ENCODE measurements at regions not wholly inside any gene's neighbourhood (a gene's known extent, or its start where the extent isn't known, plus 50 kb on each side); places are given as distances from the start of the nearest gene placed in this dataset.
"Not testable (repeated sequence)": the region's sequence is repeated elsewhere in the genome, so short reads cannot be mapped to it uniquely, and the experiment has no call there.

DNA sequence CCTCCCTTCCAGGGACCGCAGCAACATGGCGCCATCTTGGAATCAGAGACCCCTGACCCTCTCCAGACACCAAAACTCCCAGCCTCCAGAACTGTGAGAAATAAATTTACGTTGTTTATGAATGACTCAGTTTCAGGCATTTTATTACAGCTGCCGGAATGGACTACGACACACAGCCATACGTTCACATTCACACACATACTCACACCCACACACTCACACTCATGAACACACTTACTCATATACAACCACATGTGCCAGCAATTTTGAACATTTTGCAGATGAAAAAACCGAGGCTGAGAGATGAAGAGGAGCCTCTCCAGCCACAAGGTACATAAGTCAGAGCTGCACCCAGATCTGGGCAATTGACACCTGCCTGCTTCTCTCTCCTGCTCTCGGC, 151.0 kb upstream of the RAB4A start:
- DNase-seq, result no peak

DNA sequence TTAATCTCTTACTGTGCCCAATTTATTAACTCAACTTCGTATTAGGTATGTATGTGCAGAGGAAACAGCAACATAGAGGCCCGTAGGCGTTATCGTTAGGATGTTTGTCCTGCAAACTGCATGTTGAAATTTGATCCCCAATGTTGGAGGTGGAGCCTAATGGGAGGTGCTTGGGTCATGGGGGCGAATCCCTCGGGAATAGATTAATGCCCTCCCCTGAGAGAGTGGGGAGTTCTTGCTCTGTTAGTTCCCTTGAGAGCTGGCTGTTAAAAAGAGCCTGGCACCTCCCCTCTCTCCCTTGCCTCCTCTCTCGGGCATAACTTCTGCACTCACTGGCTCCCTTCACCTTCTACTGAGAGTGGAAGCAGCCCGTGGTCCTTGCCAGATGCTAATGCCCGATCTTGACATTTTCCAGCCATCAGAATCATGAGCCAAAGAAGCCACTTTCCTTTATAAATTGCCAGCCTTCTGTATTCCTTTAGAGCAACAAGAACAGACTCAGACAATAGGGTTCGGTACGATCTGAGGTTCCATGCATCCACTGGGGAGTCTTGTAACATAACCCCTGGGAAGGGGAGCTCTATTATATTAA, 149.0 kb upstream of the RAB4A start:
- peak; percentile 58 for DNase-seq

DNA sequence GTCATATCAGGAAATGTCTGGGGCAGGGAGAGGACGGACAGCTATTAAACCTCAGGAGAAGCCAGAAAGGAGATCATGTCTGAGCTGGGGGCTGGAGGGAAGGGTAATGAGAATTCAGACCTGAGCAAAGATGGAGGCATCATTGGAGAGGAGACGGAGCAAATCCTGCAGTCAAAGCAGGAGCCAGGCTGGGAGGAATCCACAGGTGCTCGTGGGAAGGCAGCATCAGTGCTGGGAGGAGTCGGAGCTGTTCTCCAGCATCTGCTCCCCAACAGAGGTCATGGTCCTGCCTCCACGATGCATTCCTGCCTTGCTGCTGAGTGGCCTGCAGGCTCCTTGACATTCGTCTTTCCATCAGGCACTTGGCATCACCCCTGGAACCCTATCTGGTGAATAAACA, 148.3 kb upstream of the RAB4A start:
- DNase-seq, result no peak

DNA sequence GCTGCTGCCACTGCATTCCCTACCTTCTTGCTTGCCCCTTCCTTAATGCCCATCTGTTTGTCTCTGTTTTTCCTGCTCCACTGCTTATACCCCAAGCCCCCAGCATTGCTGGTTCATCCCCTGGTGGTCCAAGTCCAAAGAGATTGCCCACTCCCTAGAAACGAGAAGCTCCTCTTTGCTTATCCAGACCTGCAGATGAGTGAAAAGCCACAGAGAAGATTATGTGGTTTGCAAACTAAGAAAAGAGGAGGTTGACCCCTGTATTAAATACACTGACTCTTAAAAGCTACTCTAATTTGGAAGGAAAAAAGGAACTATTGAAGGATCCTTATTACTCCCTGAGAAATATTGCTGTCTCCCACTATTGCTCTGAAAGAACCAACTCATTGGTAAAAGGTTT, 146.8 kb upstream of the RAB4A start:
- DNase-seq, result no peak

DNA sequence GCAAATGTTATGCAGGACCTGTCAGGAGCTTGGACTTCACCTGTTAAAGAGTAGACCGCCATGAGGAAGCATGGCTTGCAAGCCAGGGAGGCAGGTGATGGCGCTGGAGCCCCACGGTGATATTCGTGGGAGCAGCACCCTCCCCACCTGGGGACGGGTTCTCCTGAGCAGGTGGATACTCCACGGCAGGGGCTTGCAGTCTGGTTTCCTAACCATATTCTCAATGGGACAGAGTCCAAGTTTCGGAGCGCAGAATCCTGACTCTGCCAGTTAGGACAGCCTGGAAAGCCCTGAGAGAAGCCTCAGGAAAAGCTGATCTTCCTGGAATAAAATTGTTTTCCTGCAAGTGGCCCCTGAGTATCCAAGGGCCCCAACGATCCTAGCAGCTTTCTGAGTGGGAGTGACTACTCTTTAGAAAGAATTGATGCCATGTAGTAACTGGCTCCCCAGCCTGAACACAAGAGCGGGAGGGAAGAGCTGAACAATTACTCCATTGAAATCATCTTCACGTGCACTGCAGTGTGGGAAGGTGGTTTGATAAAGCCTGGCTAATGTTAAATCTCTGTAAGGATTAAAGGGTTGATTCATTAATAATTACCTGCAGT, 146.3 kb upstream of the RAB4A start:
- no peak for DNase-seq

DNA sequence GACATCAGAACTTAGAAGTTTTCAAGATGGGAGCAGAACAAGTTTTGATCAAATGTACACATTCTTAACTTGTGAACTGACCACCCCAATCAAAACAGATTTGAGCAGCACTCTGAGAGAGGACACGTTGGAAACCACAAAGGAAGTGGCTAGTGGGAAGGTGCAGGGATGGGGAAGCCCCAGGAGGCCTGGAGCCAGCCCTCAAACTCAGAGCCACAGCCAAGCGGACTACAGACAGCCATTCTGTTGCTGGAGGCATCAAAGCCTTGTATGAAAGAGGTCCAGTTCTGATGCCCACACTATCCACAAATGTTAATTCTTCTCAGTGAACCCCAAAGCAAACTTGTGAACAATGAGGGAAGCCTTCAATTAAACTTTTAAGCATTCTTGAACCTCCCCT, 143.6 kb upstream of the RAB4A start:
- DNase-seq, result no peak

DNA sequence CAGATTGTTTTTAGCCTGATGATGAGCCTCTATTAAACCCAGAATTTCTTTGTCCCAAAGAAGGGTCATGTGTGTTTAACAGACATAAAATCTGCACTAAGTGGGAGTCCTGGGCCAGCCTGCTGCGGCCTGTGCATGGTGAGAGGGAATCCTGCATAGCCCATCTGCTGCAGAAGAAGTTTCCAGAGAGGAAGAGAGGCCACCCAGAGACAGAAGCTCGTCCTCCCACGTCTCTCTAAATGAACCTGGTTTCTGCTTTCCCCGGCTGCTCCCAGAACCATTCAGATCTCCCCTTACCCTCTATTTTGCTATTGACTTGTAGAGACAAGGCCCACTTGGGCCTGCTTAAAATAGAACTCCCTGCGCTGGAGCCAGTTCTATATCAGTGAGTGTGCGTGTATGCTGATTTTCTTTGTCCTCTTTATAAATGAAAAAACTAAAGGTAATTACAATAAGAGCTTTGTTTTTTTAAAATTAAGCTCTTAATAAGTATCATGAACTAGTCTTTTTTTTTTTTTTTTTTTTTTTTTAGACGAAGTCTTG, 142.8 kb upstream of the RAB4A start:
- DNase-seq, result no peak

DNA sequence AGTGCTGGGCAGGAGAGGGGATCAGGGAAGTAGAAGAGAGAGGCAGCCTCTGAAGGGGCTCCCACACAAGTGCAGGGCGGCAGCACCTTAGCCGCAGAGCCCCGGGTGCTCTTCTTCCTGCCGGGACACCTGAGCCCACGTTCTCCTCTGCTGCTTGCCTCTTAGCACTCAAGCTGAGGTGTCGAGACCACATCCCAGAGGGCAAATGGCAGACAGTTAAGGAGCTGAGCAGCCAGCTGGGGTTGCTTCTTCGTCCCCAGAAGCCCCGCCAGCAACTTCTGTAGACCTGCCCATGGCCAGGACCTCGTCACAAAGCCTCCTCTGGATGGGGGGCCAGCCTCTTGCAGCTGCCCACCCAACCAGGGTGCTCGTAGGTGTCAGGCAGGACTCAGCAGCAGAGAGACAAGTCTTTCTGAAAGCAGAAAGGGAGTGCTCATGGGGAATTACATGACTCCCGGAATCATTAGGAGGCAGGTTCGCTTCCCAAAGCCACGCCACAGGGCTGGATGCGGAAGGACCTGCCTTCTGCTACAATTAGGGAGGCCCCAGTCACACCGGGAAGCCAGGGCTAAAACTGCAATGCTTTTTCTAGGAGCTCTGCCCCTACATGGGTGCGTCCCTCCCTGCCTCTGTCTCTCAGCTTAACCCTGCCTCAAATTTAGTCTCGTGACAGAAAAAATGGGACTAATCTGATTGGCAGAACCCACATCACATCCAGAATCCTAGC, 141.4 kb upstream of the RAB4A start:
- no peak for DNase-seq

DNA sequence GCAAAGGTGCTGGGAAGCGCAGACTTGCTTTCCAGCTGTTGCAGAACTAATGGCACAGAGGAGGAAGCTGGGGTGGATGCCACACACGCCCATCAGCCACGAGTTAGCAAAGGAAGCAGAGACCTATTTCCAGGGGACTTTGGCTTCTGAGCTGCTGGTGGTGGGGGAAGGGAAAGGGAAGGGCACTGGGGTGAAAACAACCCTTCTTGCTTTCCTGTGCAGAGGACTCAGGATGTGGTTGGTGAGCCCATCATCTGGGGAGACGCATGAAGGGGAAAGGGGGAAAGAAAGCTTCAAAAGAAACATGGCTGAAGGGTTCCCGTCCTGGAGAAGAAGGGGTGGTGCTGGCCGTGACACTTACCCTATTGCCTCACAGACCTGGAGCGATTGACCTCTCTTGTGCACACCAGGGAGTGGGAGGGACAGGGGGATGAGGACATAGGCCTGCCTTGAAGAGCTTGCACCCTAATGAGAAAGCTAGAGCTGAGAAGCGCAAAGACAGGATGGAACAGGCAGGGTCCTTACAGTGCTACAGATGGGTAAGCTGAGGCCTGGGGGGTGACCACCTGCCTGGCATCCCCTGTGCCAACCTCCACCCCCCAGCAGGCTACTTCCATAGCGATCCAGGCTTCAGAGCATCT, 140.8 kb upstream of the RAB4A start:
- no peak for DNase-seq

DNA sequence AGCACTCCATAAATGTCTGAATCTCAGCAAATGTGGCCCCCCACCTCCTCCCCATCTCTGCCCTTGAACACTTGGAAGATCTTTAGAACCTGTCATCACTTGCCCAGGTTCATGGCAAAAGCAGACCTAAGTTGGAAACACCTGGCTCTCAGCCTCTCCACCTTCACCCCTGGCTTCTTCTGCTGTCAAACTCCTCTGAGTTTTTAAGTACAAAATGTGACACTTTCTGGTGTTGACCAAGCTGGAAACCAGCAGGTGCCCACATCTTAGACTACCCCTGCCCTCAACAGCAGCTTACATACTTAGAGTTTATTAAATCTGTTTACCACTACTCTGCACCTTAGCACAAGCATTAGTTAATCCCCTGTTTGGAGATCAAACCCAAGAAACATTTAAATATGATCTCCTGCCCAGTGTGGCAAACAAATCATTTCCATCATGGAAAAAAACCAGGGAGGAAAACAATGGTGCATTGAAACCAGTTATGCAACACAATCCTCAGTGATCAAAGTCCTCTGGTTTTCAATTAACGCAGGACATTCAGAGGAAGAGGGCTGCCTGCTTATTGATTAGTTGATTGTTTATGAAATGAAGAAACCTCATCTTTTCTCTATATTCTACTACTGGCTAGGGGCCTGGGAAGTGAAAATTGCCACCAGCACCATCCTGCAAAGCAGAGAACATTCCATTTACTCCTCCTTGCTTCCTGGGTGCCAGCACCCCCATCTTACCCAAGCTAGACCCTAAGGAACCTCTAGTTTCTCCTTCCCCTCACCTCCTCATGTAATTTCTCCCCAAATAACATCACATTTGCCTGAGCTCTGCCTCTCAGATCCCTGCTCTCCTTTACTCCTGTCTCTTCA, 139.4 kb upstream of the RAB4A start:
- DNase-seq, result no peak

DNA sequence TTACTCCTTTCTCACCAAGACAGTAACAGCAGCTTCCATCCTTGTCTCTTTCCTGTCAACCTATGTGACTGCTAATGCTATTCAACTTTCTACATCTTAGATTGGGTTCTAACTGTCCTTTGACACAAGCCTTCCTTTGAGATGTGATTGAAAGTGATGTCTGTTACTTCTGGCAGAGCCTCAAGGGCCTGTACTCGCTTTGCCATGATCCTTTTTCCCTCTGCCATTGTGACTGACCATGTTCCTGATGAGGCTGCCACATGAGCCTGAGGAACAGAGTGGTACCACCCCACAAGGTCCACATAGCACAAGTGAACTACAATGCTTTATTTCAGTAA, 138.8 kb upstream of the RAB4A start:
- no peak for DNase-seq

DNA sequence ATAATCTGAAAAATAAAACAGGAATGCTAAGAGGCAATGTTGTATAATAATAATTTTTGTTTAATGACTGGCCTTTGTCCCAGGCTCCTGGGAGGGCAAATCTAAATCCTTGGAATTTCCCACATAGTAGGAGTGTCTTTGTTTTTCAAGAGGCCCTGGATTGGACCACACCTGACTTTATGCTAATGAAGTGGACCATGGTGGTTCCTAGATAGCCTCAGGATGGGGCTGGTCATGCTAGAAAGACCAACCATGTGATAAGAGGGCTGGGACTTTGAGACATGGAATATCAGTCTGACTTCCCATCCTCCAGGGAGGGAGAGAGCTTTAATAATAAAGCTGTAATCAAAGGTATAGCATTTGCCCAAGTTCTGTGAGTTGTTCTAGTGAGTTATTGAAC, 138.2 kb upstream of the RAB4A start:
- DNase-seq, result no peak

DNA sequence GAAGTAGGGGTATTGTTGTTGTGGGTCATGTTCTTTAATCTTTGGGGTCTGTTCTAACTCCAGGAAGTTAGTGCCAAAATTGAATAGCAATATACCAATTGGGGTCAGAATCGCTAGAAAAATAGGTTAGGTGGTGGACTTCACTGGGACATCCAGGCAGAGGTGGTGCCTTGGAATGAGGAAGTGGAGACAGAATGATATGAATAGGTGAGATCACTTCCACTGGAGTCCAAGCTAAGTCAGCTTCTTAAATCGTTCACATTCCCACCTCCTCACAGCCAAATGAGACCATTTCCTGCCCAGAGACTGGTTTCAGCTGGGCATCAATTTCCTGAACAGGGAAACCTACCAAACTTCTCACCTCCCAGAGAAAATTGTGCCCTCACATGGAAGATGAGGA, 137.8 kb upstream of the RAB4A start:
- no peak for DNase-seq

DNA sequence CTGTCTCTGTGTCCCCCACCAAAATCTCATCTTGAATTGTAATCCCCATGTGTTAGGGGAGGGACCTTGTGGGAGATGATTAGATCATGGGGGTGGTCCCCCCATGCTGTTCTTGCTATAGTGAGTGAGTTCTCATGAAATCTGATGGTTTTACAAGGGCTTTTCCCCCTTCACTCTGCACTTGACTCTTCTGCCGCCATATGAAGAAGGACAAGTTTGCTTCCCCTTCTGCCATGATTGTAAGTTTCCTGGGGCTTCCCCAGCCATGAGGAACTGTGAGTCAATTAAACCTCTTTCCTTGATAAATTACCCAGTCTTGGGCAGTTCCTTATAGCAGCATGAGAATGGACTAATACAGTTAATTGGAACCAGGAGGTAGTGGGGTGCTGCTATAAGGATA, 137.1 kb upstream of the RAB4A start:
- no peak for DNase-seq

DNA sequence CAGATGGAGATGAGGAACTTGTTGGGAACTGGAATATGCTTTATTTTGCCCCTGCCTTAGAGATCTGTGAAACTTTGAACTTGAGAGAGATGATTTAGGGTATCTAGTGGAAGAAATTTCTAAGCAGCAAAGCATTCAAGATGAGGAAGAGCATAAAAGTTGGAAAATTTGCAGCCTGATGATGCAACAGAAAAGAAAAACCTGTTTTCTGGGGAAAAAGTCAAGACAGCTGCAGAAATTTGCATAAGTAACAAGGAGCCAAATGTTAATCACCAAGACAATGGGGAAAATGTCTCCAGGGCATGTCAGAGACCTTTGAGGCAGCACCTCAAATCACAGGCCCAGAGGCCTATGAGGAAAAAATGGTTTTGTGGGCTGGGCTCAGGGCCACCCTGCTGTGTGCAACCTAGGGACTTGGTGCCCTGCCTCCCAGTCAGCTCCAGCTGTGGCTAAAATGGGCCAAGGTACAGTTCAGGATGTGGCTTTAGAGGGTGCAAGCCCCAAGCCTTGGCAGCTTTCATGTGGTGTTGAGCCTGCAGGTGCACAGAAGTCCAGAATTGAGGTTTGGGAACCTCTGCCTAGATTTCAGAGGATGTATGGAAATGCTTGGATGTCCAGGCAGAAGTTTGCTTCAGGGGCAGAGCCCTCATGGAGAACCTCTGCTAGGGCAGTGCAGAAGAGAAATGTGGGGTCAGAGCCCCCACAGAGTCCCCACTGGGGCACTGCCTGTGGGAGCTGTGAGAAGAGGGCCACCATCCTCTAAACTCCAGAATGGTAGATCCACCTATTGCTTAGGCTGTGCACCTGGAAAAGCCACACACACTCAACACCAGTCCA, 136.3 kb upstream of the RAB4A start:
- DNase-seq, result not testable (repeated sequence)

DNA sequence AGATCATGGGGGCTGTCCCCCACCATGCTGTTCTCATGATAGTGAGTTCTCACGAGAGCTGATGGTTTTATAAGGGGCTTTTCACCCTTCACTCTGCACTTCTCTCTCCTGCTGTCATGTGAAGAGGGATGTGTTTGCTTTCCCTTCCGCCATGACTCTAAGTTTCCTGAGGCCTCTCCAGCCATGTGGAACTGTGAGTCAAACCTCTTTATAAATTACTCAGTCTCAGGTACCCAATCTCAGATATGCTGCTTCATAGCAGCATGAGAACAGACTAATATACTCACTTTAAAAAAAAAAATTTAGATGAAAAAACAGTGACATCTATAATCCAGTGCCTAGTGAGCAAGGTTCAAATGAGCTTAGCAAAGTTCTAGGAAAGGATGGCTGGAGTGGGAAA, 135.1 kb upstream of the RAB4A start:
- DNase-seq, result no peak

DNA sequence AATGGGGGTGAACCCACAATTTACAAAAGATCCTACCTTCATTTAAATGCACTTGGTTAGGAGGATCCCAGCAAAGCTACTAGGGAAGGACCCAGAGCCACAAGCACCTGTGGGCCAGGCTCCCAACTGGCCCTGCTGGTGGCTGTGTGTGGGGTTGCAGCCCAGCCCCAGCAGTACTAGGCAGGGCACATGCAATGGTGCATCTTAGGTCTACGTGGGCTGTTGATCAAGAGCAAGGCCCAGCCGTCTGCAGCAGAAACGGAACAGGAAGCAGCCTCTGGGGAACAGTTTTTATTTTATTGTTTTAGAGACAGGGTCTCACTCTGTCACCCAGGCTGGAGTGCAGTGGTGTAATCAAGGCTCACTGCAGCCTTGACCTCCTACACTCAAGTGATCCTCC, 134.1 kb upstream of the RAB4A start:
- DNase-seq, result no peak

DNA sequence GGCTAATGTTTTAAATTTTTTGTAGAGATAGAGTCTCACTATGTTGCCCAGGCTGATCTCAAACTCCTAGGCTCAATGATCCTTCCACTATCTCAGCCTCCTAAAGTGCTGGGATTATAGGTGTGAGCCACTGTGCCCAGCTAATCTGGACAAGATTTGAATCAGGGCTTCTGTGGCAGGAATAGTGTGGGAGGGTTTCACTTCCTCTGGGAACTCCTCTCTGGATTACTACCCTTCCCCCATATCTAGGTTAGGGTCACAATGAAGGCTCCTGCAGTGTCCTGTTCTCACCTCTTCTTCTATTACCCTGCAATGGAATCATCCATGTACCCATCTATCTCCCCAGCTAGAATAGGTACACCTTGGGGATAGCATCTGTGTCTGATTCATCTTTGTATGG, 133.6 kb upstream of the RAB4A start:
- DNase-seq, result no peak

DNA sequence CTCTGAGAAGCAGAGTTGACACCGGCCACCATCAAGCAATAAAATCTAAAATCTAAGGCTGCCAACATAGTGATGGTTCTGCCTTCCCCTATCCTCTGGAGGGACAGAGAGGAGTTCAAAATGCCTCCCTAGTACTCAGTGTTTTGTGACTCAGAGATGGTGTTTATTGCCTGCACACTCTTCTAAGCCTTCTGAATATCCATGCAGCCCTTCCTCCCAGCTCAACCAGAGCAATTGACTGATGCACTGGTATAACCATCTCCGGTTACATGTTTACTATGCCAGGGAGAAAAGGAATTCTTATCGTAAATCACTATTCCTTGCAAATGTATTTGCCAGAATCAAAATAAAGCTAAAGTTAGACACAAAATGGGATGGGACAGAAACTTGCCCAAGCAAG, 132.9 kb upstream of the RAB4A start:
- no peak for DNase-seq

DNA sequence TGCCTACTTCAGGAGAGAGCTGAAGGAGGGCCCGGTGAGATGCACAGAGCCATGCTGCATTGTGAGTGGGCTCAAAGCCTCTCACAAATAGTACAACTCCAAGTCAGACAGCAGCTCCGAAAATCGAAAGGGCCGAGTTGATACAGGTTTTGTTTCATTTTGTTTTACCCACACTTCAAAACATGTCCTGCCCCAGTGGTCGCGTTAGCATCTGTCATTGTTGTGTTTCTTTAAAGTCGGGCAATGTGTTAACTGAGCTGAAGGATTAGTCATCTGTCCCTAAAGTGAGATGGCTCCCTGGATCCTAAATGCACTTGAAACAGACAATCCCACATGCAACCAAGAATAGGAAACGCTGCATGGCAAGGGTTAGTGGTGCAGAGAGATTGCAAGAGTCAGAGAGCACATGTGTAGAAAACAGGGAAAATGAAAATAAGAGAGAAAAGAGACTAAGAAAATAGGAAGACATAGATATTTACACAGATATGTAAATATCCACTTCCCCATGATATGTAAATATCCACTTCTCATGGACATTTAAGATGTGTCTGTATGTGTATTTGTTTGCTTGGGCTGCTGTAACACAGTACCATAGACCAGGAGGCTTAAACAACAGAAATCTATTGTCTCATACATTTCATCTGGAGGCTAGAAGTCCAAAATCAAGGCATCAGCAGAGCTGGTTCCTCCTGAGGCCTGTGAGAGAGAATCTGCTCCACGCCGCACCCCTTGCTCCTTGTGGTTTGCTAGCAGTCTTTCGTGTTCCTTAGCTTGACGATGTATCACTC, 131.4 kb upstream of the RAB4A start:
- DNase-seq, result peak; percentile 70

DNA sequence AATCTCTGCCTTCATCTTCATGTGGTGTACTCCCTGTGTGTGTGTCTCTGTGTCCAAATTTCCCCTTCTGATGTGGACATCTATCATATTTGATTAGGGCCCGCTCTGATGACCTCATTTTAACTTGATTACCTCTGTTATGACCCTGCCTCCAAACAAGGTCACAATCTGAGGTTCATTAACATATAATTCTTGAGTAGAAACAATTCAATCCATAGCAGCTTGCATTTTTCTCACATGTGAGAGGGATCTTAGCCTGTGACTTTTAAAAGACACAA, 130.9 kb upstream of the RAB4A start:
- DNase-seq, result no peak

DNA sequence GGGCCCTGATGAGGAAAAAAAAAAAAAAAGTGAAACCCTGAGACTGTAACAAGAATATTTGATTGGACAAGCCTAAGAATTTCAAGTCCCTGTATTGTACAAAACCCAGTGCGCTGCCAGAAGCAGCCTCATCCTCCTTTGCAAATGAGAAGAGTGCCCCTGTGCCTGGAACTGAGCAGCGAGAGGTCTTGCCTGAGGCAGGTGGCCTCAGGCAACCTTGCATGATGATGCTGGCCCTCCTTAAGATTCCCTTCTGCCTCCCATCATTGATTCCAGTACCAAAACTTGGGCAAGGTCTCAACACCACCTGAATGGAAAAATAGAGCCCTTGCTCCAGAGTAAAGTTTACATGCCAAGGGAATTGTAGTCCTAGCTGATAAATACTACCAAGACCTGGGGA, 129.6 kb upstream of the RAB4A start:
- no peak for DNase-seq
